ENCODE measurements at regions not wholly inside any gene's neighbourhood (a gene's known extent, or its start where the extent isn't known, plus 50 kb on each side); places are given as distances from the start of the nearest gene placed in this dataset.

DNA sequence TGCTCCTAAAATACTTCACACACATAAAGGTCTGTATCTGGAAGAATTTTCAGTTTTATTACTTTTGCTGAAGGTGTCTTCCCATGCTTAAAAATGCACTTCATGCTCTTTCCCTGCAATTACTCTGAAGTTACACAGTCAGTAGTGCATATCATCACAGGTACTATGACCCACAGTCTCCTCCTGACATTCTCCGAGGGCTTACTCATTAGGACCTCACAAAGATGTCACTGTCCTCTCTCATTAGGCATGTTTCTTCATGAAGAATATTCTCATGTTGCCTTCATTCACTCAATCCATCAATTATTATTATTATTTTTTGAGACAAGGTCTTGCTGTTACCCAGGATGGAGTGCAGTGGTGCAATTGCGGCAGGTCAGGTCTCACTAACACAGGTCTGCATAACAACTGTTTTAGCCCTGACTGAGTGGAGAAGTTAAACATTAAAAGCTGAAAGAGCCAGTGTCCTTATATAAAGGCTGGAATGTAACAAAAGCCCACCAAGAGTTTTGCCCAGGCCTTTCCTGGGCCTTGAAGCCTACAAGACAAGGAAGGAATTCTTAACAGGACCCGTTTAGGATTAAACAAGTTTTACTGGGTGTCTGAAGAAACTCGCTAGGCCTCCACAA lies 119.5 kb upstream of the WSCD2 start:
- Histone ChIP-seq H3K9ac (ENCODE audit: low read length) (no peak overlapping the region), H3K4me1 (ENCODE audit: control insufficient read depth, low read depth, low read length) (no peaks in the 10 kb centered on the region), H3K4me3 (ENCODE audit: low read length) (no peak overlapping the region), H4K8ac (ENCODE audit: low read depth, low read length) (no peak overlapping the region), H4K5ac (ENCODE audit: low read length) (no peak overlapping the region), H2BK5ac (ENCODE audit: low read length) (no peak overlapping the region), H3K79me1 (ENCODE audit: low read length) (no peaks in the 10 kb centered on the region), H3K27me3 (ENCODE audit: insufficient read depth, low read length, poor library complexity) (peaks cover 2% of the 10 kb centered on the region), H2BK15ac (replicated peaks; ENCODE audit: low read depth) (no peak overlapping the region), H3K56ac (ENCODE audit: low read length) (no peak overlapping the region), H3K36me3 (ENCODE audit: control insufficient read depth, insufficient read depth, low read length) (no peaks in the 10 kb centered on the region), H3K4ac (ENCODE audit: low read depth, low read length) (no peak overlapping the region), H3K27ac (ENCODE audit: low read depth, low read length) (no peak overlapping the region), H3K4me2 (ENCODE audit: low read length) (no peak overlapping the region), H2AK5ac (ENCODE audit: low read length) (no peak overlapping the region), H3K79me2 (ENCODE audit: control insufficient read depth, insufficient read depth, low read length) (no peaks in the 10 kb centered on the region), H2BK120ac (ENCODE audit: low read depth, low read length) (no peak overlapping the region), H3K18ac (ENCODE audit: low read length) (no peak overlapping the region), H3K23ac (ENCODE audit: low read length) (no peak overlapping the region)
- DNase-seq: no peak
- no CpG with 5 or more reads among the region's 4 CpGs for WGBS (ENCODE audit: extremely low coverage, insufficient coverage, low lambda C conversion rate)

DNA sequence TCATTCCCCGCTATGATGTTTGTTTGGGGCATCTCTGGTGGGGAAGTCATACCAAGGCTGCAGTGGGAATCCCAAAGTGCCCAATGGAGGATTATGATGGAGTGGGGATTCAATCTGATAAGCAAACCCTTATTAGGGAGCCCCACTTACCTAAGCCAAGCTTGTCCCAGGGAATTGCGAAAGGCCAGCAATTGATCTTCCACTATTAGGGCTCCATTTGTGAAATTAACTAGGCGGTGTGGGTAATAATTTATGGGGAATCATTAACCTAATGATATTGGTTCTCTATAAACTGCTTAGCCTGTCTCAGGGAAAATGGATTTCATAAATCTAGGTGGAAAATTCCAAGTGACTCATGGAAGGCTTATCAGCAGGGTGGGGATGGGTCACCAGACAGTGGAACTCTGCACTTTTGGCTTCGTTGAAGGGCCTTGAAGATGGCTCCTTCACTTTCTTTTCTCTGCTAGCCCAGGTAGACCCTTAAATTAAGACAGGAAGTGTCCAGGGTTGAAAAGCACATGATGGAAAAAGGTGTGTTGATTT lies 113.0 kb upstream of the WSCD2 start:
- H2BK15ac ChIP-seq (replicated peaks; ENCODE audit: low read depth): no peak overlapping the region
- no peaks in the 10 kb centered on the region for H3K4me1 ChIP-seq (ENCODE audit: control insufficient read depth, low read depth, low read length)
- no peak overlapping the region for H3K4ac ChIP-seq (ENCODE audit: low read depth, low read length)
- H3K79me2 ChIP-seq (ENCODE audit: control insufficient read depth, insufficient read depth, low read length): no peaks in the 10 kb centered on the region
- H2AK5ac ChIP-seq (ENCODE audit: low read length): no peak overlapping the region
- no peak overlapping the region for H3K56ac ChIP-seq (ENCODE audit: low read length)
- no peaks in the 10 kb centered on the region for H3K36me3 ChIP-seq (ENCODE audit: control insufficient read depth, insufficient read depth, low read length)
- no peaks in the 10 kb centered on the region for H3K79me1 ChIP-seq (ENCODE audit: low read length)
- no peak overlapping the region for H4K5ac ChIP-seq (ENCODE audit: low read length)
- no peak overlapping the region for H3K4me3 ChIP-seq (ENCODE audit: low read length)
- no CpG with 5 or more reads among the region's 4 CpGs for WGBS (ENCODE audit: extremely low coverage, insufficient coverage, low lambda C conversion rate)
- no peak for DNase-seq
- H4K8ac ChIP-seq (ENCODE audit: low read depth, low read length): no peak overlapping the region
- no peak overlapping the region for H2BK120ac ChIP-seq (ENCODE audit: low read depth, low read length)
- no peak overlapping the region for H3K27ac ChIP-seq (ENCODE audit: low read depth, low read length)
- H3K18ac ChIP-seq (ENCODE audit: low read length): no peak overlapping the region
- no peak overlapping the region for H3K4me2 ChIP-seq (ENCODE audit: low read length)
- H3K23ac ChIP-seq (ENCODE audit: low read length): no peak overlapping the region
- no peak overlapping the region for H2BK5ac ChIP-seq (ENCODE audit: low read length)
- no peak overlapping the region for H3K9ac ChIP-seq (ENCODE audit: low read length)
- peaks cover 2% of the 10 kb centered on the region for H3K27me3 ChIP-seq (ENCODE audit: insufficient read depth, low read length, poor library complexity)

DNA sequence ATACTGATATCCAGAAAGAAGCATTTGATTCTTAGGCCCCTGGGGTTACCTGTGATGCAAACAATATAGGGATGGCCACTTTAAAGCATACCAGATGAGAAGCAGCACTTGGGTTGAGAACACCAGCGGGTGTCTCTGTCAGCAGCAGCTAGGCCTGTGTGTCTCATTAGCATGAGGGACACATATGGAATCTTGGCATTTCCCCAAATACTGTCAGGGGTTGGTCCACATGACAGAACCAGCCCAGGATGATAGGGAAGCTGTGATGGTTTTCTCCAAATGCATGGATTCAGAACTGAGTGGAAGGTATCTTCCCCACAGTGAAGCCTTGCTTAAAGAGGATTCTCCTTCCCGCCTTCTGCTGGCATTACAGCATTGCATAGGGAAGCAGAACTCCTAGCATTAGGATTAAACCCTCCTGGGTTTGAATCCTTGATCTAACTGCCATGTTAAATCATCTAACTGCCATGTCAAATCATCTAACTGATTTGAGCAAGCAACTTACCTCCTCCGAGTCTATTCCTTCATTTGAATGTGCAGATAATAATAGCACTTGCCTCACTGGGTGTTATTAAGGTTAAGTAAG lies 111.5 kb upstream of the WSCD2 start:
- no peak overlapping the region for H4K5ac ChIP-seq (ENCODE audit: low read length)
- no peak overlapping the region for H3K9ac ChIP-seq (ENCODE audit: low read length)
- no peaks in the 10 kb centered on the region for H3K79me1 ChIP-seq (ENCODE audit: low read length)
- no peak overlapping the region for H2BK120ac ChIP-seq (ENCODE audit: low read depth, low read length)
- no peak overlapping the region for H3K4ac ChIP-seq (ENCODE audit: low read depth, low read length)
- H3K36me3 ChIP-seq (ENCODE audit: control insufficient read depth, insufficient read depth, low read length): no peaks in the 10 kb centered on the region
- H3K4me1 ChIP-seq (ENCODE audit: control insufficient read depth, low read depth, low read length): no peaks in the 10 kb centered on the region
- no peaks in the 10 kb centered on the region for H3K27me3 ChIP-seq (ENCODE audit: insufficient read depth, low read length, poor library complexity)
- H3K79me2 ChIP-seq (ENCODE audit: control insufficient read depth, insufficient read depth, low read length): no peaks in the 10 kb centered on the region
- no peak overlapping the region for H2BK5ac ChIP-seq (ENCODE audit: low read length)
- no peak overlapping the region for H3K18ac ChIP-seq (ENCODE audit: low read length)
- H2BK15ac ChIP-seq (replicated peaks; ENCODE audit: low read depth): no peak overlapping the region
- H3K4me3 ChIP-seq (ENCODE audit: low read length): no peak overlapping the region
- no peak overlapping the region for H2AK5ac ChIP-seq (ENCODE audit: low read length)
- no peak overlapping the region for H3K27ac ChIP-seq (ENCODE audit: low read depth, low read length)
- DNase-seq: no peak
- WGBS (ENCODE audit: extremely low coverage, insufficient coverage, low lambda C conversion rate): no CpG with 5 or more reads among the region's 3 CpGs
- H3K4me2 ChIP-seq (ENCODE audit: low read length): no peak overlapping the region
- no peak overlapping the region for H4K8ac ChIP-seq (ENCODE audit: low read depth, low read length)
- H3K56ac ChIP-seq (ENCODE audit: low read length): no peak overlapping the region
- no peak overlapping the region for H3K23ac ChIP-seq (ENCODE audit: low read length)

DNA sequence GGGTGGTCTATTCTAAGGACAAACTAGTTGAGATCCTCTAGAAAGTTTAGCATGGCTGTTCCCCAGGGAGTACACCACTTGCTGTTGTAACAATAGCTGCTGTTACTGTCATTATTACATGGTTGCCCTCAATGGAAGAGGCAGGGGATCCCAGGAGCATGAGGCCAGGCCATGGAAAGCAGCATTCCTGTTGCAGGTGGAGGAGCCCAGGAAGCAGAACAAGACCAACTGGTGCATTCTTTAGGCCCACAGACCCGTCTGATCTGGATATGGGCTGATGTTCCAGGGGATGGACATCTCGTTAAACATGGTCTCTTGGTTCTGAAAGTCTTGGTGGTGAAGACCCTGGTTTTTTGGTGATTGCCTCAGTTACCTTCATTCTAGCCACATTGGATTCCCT lies 109.2 kb upstream of the WSCD2 start:
- no peak overlapping the region for H3K4me2 ChIP-seq (ENCODE audit: low read length)
- no peaks in the 10 kb centered on the region for H3K27me3 ChIP-seq (ENCODE audit: insufficient read depth, low read length, poor library complexity)
- H2BK5ac ChIP-seq (ENCODE audit: low read length): no peak overlapping the region
- no peak overlapping the region for H2BK120ac ChIP-seq (ENCODE audit: low read depth, low read length)
- H3K4me3 ChIP-seq (ENCODE audit: low read length): no peak overlapping the region
- no peak overlapping the region for H3K56ac ChIP-seq (ENCODE audit: low read length)
- H4K5ac ChIP-seq (ENCODE audit: low read length): no peak overlapping the region
- no peaks in the 10 kb centered on the region for H3K79me1 ChIP-seq (ENCODE audit: low read length)
- no peak overlapping the region for H3K9ac ChIP-seq (ENCODE audit: low read length)
- H2AK5ac ChIP-seq (ENCODE audit: low read length): no peak overlapping the region
- H4K8ac ChIP-seq (ENCODE audit: low read depth, low read length): no peak overlapping the region
- no peak overlapping the region for H3K18ac ChIP-seq (ENCODE audit: low read length)
- H3K23ac ChIP-seq (ENCODE audit: low read length): no peak overlapping the region
- H3K27ac ChIP-seq (ENCODE audit: low read depth, low read length): no peak overlapping the region
- H3K4ac ChIP-seq (ENCODE audit: low read depth, low read length): no peak overlapping the region
- no peaks in the 10 kb centered on the region for H3K79me2 ChIP-seq (ENCODE audit: control insufficient read depth, insufficient read depth, low read length)
- no peak for DNase-seq
- H3K4me1 ChIP-seq (ENCODE audit: control insufficient read depth, low read depth, low read length): no peaks in the 10 kb centered on the region
- no peak overlapping the region for H2BK15ac ChIP-seq (replicated peaks; ENCODE audit: low read depth)
- WGBS (ENCODE audit: extremely low coverage, insufficient coverage, low lambda C conversion rate): no CpG with 5 or more reads among the region's 2 CpGs
- no peaks in the 10 kb centered on the region for H3K36me3 ChIP-seq (ENCODE audit: control insufficient read depth, insufficient read depth, low read length)

DNA sequence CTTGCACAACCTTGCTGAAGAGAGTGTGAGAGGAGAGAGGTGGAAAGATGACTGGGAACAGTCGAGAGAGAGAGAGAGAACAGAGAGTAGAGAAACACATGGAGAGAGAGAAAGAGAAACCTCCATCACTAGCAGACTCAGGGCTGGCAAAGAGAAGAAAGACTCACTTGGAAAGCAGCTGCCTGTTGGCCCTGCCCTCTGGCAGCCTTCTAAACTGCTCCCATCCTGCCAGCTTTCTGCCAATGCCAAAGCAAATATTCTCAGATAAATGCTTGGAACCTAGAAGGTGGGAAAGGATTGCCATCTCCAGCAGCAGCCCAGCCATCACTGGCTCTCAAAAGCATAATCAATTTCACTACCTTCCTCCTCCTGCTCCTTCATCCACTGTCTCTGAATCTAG lies 107.9 kb upstream of the WSCD2 start:
- H3K27me3 ChIP-seq (ENCODE audit: insufficient read depth, low read length, poor library complexity): no peaks in the 10 kb centered on the region
- no peaks in the 10 kb centered on the region for H3K36me3 ChIP-seq (ENCODE audit: control insufficient read depth, insufficient read depth, low read length)
- H4K8ac ChIP-seq (ENCODE audit: low read depth, low read length): no peak overlapping the region
- H2BK120ac ChIP-seq (ENCODE audit: low read depth, low read length): no peak overlapping the region
- H3K27ac ChIP-seq (ENCODE audit: low read depth, low read length): no peak overlapping the region
- H3K4me3 ChIP-seq (ENCODE audit: low read length): no peak overlapping the region
- no CpG with 5 or more reads among the region's 1 CpG for WGBS (ENCODE audit: extremely low coverage, insufficient coverage, low lambda C conversion rate)
- no peak overlapping the region for H2AK5ac ChIP-seq (ENCODE audit: low read length)
- H4K5ac ChIP-seq (ENCODE audit: low read length): no peak overlapping the region
- no peak overlapping the region for H3K4ac ChIP-seq (ENCODE audit: low read depth, low read length)
- H3K23ac ChIP-seq (ENCODE audit: low read length): no peak overlapping the region
- H3K79me1 ChIP-seq (ENCODE audit: low read length): no peaks in the 10 kb centered on the region
- no peak overlapping the region for H2BK15ac ChIP-seq (replicated peaks; ENCODE audit: low read depth)
- H3K4me2 ChIP-seq (ENCODE audit: low read length): no peak overlapping the region
- no peak overlapping the region for H2BK5ac ChIP-seq (ENCODE audit: low read length)
- H3K18ac ChIP-seq (ENCODE audit: low read length): no peak overlapping the region
- no peak for DNase-seq
- no peaks in the 10 kb centered on the region for H3K4me1 ChIP-seq (ENCODE audit: control insufficient read depth, low read depth, low read length)
- no peak overlapping the region for H3K56ac ChIP-seq (ENCODE audit: low read length)
- no peaks in the 10 kb centered on the region for H3K79me2 ChIP-seq (ENCODE audit: control insufficient read depth, insufficient read depth, low read length)
- H3K9ac ChIP-seq (ENCODE audit: low read length): no peak overlapping the region

Data from mesendoderm (in vitro differentiated cells).